ENCODE measurements at regions not wholly inside any gene's neighbourhood (a gene's known extent, or its start where the extent isn't known, plus 50 kb on each side); places are given as distances from the start of the nearest gene placed in this dataset.

- DNase-seq (ENCODE audit: low spot score): no peak
Measured at GRCh38 chr3:181660337-181660736, 51.4 kb upstream of the SOX2 start.

GRCh38 chr3:181637456-181637855, 74.3 kb upstream of the SOX2 start:
- no peak for DNase-seq (ENCODE audit: low spot score)

GRCh38 chr3:181637056-181637455, 74.7 kb upstream of the SOX2 start:
- DNase-seq (ENCODE audit: low spot score): no peak

GRCh38 chr3:181635141-181635540, 76.6 kb upstream of the SOX2 start:
- DNase-seq (ENCODE audit: low spot score): no peak

- no peak for DNase-seq (ENCODE audit: low spot score)
Measured at GRCh38 chr3:181633556-181633955, 78.2 kb upstream of the SOX2 start.

- DNase-seq (ENCODE audit: low spot score): no peak
Measured at GRCh38 chr3:181631901-181632300, 79.8 kb upstream of the SOX2 start.

- no peak for DNase-seq (ENCODE audit: low spot score)
Measured at GRCh38 chr3:181630853-181631252, 80.9 kb upstream of the SOX2 start.

GRCh38 chr3:181629711-181630110, 82.0 kb upstream of the SOX2 start:
- DNase-seq (ENCODE audit: low spot score): no peak

GRCh38 chr3:181629029-181629428, 82.7 kb upstream of the SOX2 start:
- peak; percentile 4 for DNase-seq (ENCODE audit: low spot score)

- no peak for DNase-seq (ENCODE audit: low spot score)
Measured at GRCh38 chr3:181628384-181628783, 83.3 kb upstream of the SOX2 start.

- no peak for DNase-seq (ENCODE audit: low spot score)
Measured at GRCh38 chr3:181626036-181626435, 85.7 kb upstream of the SOX2 start.

GRCh38 chr3:181623924-181624694, 87.6 kb upstream of the SOX2 start:
- no peak for DNase-seq (ENCODE audit: low spot score)

GRCh38 chr3:181622365-181622764, 89.4 kb upstream of the SOX2 start:
- DNase-seq (ENCODE audit: low spot score): no peak

- DNase-seq (ENCODE audit: low spot score): no peak
Measured at GRCh38 chr3:181619897-181620296, 91.8 kb upstream of the SOX2 start.

- no peak for DNase-seq (ENCODE audit: low spot score)
Measured at GRCh38 chr3:181618260-181618659, 93.5 kb upstream of the SOX2 start.

- DNase-seq (ENCODE audit: low spot score): no peak
Measured at GRCh38 chr3:181616088-181617070, 95.3 kb upstream of the SOX2 start.

- DNase-seq (ENCODE audit: low spot score): no peak
Measured at GRCh38 chr3:181615666-181616065, 96.1 kb upstream of the SOX2 start.

- DNase-seq (ENCODE audit: low spot score): no peak
Measured at GRCh38 chr3:181614878-181615277, 96.8 kb upstream of the SOX2 start.

- DNase-seq (ENCODE audit: low spot score): no peak
Measured at GRCh38 chr3:181613813-181614212, 97.9 kb upstream of the SOX2 start.

- DNase-seq (ENCODE audit: low spot score): no peak
Measured at GRCh38 chr3:181613191-181613590, 98.5 kb upstream of the SOX2 start.

GRCh38 chr3:181610973-181611265, 100.8 kb upstream of the SOX2 start:
- DNase-seq (ENCODE audit: low spot score): no peak

- DNase-seq (ENCODE audit: low spot score): no peak
Measured at GRCh38 chr3:181610083-181610972, 101.4 kb upstream of the SOX2 start.

Measured in AG08396 (cell line).